Endodermal cell (in vitro differentiated cells): ENCODE measurements at regions not wholly inside any gene's neighbourhood (a gene's known extent, or its start where the extent isn't known, plus 50 kb on each side); places are given as distances from the start of the nearest gene placed in this dataset.

Source experiments
- DNase-seq: peaks from one replicate; pipeline ENCODE4 v3.0.0-alpha.2; 2017
- H3K27ac ChIP-seq: 2 replicates; pipeline ENCODE4 v1.5.1; 2013; ENCODE audit warnings: mild to moderate bottlenecking, low read depth, low read length, moderate library complexity
- H3K27me3 ChIP-seq: 2 replicates; pipeline ENCODE4 v1.6.1; 2013; ENCODE audit warnings: mild to moderate bottlenecking, low read length, moderate library complexity; ENCODE audit not compliant: insufficient read depth, control insufficient read depth, poor library complexity, severe bottlenecking
- H3K36me3 ChIP-seq: 2 replicates; pipeline ENCODE4 v1.7.0; 2013; ENCODE audit warnings: mild to moderate bottlenecking, low read length, moderate library complexity; ENCODE audit not compliant: control insufficient read depth, insufficient read depth
- H3K4me1 ChIP-seq: one replicate; pipeline ENCODE4 v1.7.0; 2013; ENCODE audit warnings: low read length; ENCODE audit not compliant: control insufficient read depth, insufficient read depth
- H3K4me3 ChIP-seq: 2 replicates; pipeline ENCODE4 v1.5.1; 2013; ENCODE audit warnings: mild to moderate bottlenecking, low read length, moderate library complexity
- H3K9ac ChIP-seq: 2 replicates; pipeline ENCODE4 v1.6.1; 2013; ENCODE audit warnings: mild to moderate bottlenecking, low read length, moderate library complexity; ENCODE audit not compliant: poor library complexity, severe bottlenecking; ENCODE audit errors: extremely low read depth
- H3K9me3 ChIP-seq: 2 replicates; pipeline ENCODE4 v1.6.1; 2013; ENCODE audit warnings: mild to moderate bottlenecking, low read length, moderate library complexity; ENCODE audit not compliant: control insufficient read depth
- H3K27ac Mint-ChIP-seq: 2 replicates; pipeline ENCODE4 v1.8.0; 2020; ENCODE audit warnings: mixed read lengths
- H3K27me3 Mint-ChIP-seq: 2 replicates; pipeline ENCODE4 v1.8.0; 2021; ENCODE audit warnings: mild to moderate bottlenecking, mixed read lengths; ENCODE audit not compliant: insufficient read depth
- H3K36me3 Mint-ChIP-seq: 2 replicates; pipeline ENCODE4 v1.8.0; 2020; ENCODE audit warnings: low read depth, mixed read lengths
- H3K4me1 Mint-ChIP-seq: 2 replicates; pipeline ENCODE4 v1.8.0; 2020; ENCODE audit warnings: mixed read lengths
- H3K4me3 Mint-ChIP-seq: 2 replicates; pipeline ENCODE4 v1.8.0; 2020; ENCODE audit warnings: mild to moderate bottlenecking, moderate library complexity, mixed read lengths
- H3K9me3 Mint-ChIP-seq: 2 replicates; pipeline ENCODE4 v1.8.0; 2020; ENCODE audit warnings: mild to moderate bottlenecking, mixed read lengths
- WGBS, 2 experiments: methylation state at CpG; one replicate each; pipeline versions ENCODE4 v1.1.5 to v1.1.7; 2013; ENCODE audit warnings: missing lambda C conversion rate in 2 of 2, mixed read lengths in 1 of 2; ENCODE audit not compliant: insufficient coverage in 1 of 2, insufficient read length in 1 of 2; 5-methylcytosine and 5-hydroxymethylcytosine counted together
- TF ChIP-seq, protein P1 (sequence below): fragments of 200-600 bp; sonication (generic); conservative IDR thresholded peaks from 2 replicates; pipeline ENCODE4 v1.5.0; 2021; ENCODE audit warnings: antibody characterized with exemption, mild to moderate bottlenecking

- peaks cover 5% of the 10 kb centered on the region for H3K9me3 ChIP-seq
- no peak overlapping the region for H3K27ac Mint-ChIP-seq
- H3K27me3 ChIP-seq, result no peaks in the 10 kb centered on the region
- H3K27ac ChIP-seq, result no peak overlapping the region
- H3K4me3 Mint-ChIP-seq, result no peak overlapping the region
- DNase-seq, result no peak
- no peaks in the 10 kb centered on the region for H3K36me3 ChIP-seq
- no peaks in the 10 kb centered on the region for H3K27me3 Mint-ChIP-seq
- no peak overlapping the region for H3K4me3 ChIP-seq
- no peaks in the 10 kb centered on the region for H3K4me1 ChIP-seq
- H3K36me3 Mint-ChIP-seq, result no peaks in the 10 kb centered on the region
- no peaks in the 10 kb centered on the region for H3K4me1 Mint-ChIP-seq
- TF ChIP-seq, protein P1, sequence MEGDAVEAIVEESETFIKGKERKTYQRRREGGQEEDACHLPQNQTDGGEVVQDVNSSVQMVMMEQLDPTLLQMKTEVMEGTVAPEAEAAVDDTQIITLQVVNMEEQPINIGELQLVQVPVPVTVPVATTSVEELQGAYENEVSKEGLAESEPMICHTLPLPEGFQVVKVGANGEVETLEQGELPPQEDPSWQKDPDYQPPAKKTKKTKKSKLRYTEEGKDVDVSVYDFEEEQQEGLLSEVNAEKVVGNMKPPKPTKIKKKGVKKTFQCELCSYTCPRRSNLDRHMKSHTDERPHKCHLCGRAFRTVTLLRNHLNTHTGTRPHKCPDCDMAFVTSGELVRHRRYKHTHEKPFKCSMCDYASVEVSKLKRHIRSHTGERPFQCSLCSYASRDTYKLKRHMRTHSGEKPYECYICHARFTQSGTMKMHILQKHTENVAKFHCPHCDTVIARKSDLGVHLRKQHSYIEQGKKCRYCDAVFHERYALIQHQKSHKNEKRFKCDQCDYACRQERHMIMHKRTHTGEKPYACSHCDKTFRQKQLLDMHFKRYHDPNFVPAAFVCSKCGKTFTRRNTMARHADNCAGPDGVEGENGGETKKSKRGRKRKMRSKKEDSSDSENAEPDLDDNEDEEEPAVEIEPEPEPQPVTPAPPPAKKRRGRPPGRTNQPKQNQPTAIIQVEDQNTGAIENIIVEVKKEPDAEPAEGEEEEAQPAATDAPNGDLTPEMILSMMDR, result no peak
- no peak overlapping the region for H3K9ac ChIP-seq
- H3K9me3 Mint-ChIP-seq, result peaks cover 7% of the 10 kb centered on the region
- 89 to 94% methylated on average over 2 to 3 of the region's 3 CpGs for whole genome bisulfite sequencing, 2 experiments
Measured at GRCh38 chr10:22766693-22767092, 52.3 kb upstream of the PIP4K2A start.

DNA sequence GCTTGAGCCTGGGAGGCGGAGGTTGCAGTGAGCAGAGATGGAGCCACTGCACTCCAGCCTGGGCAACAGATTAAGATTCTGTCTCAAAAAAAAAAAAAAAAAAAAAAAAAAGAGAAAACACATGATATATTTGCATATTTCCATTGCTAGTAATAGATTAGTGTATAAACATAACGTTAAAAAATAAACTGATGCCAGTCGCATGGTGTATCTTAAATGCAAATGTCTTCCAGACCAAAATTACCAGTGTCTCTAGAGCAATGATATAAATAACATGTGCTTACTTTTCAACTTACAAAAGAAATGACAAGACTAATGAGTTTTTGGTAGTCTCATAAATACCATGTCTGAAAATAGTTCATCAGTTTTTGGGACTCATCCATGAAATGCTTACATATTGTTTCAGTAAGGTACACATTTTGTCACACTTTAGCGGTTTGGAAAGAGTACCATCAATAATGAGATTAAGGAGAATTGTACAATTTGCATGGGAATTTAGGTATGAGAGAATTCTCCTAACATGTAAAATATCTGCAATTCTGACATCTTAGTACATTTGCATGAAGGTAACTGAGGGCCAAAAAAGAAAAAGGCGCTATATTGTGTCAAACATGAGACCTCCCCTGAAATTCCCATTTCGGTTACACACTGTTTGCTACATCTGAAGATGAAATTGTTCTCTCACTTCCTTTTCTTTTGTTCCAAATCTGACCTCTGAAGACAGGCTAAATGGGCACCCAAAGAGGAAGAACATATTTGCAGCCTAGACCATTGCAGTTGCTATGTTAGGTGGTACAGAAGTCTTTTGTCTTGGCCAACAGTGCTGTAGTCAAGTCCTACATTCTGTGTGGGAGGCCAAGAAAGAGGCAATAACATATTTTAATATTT, 51.5 kb upstream of the PIP4K2A start:
- 80 to 94% methylated on average over 1 to 5 of the region's 6 CpGs for WGBS, 2 experiments
- DNase-seq, result no peak
- TF ChIP-seq, protein P1, result no peak

DNA sequence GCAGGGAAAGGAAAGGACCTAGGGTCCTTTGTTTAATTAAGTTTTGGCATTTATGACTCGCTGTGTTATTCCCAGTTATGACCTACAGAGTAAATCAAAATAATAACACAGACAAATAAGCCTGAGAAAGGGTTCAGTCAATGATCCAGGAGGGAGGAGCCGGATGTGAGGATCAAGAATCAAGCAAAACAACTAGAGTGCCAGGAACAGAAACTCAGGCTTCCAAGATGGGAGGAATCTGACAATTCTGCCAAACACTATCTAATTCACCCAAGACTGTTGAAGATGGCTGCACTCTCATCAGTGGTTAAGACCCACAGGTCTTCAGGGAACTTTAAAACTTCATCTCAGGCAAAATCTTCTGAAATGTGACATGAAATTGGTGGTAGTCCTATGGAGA, 50.3 kb upstream of the PIP4K2A start:
- Histone ChIP-seq H3K36me3 (no peaks in the 10 kb centered on the region), H3K9me3 (peaks cover 5% of the 10 kb centered on the region), H3K4me1 (no peaks in the 10 kb centered on the region), H3K9ac (no peak overlapping the region), H3K4me3 (no peak overlapping the region), H3K27me3 (no peaks in the 10 kb centered on the region), H3K27ac (no peak overlapping the region)
- Mint-ChIP-seq H3K27ac (no peak overlapping the region), H3K4me3 (no peak overlapping the region), H3K9me3 (peaks cover 3% of the 10 kb centered on the region), H3K36me3 (no peaks in the 10 kb centered on the region), H3K4me1 (peaks cover 4% of the 10 kb centered on the region), H3K27me3 (no peaks in the 10 kb centered on the region)
- TF ChIP-seq, protein P1, result no peak
- 94% methylated on average over 2 of the region's 2 CpGs; no CpG with 5 or more reads in 1 of the 2 experiments for WGBS, 2 experiments
- DNase-seq, result no peak

More for the DNA sequence above, 51.5 kb upstream of the PIP4K2A start:
- Mint-ChIP-seq H3K4me1 (no peaks in the 10 kb centered on the region), H3K9me3 (peaks cover 7% of the 10 kb centered on the region), H3K36me3 (no peaks in the 10 kb centered on the region), H3K4me3 (no peak overlapping the region), H3K27ac (no peak overlapping the region), H3K27me3 (no peaks in the 10 kb centered on the region)
- Histone ChIP-seq H3K27ac (no peak overlapping the region), H3K4me1 (no peaks in the 10 kb centered on the region), H3K9ac (no peak overlapping the region), H3K4me3 (no peak overlapping the region), H3K36me3 (no peaks in the 10 kb centered on the region), H3K27me3 (no peaks in the 10 kb centered on the region), H3K9me3 (peaks cover 5% of the 10 kb centered on the region)
